Islet precursor cell (in vitro differentiated cells): ENCODE measurements at regions not wholly inside any gene's neighbourhood (a gene's known extent, or its start where the extent isn't known, plus 50 kb on each side); places are given as distances from the start of the nearest gene placed in this dataset.
"Not testable (repeated sequence)": the region's sequence is repeated elsewhere in the genome, so short reads cannot be mapped to it uniquely, and the experiment has no call there.

Experiments
- DNase-seq: peaks from one replicate; pipeline ENCODE4 v3.0.0-alpha.2; 2018

DNA sequence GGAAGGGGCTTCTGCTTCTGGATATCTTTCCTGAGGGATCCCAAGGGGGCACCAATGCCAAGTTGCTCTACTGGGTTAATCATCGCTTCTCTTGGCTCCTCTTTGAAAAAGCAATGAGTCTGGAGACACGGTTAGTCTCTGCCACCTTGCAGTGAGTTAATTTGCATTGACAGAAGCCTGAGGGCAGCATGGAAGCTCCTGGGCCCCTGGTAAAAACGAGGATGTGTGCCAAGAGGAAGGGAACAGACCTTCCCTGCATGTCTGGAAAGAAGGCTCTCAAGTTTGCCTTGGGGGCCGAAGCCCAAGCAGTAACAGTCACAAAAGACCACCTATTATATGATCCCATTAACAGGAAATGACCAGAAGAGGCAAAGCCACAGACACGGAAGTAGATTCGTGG is 86.7 kb downstream of the IRX5 start:
- DNase-seq = no peak

GRCh38 chr16:55018881-55019280 is 88.2 kb downstream of the IRX5 start:
- peak; percentile 42 for DNase-seq

- no peak for DNase-seq
Observed at GRCh38 chr16:55019419-55020131, 88.9 kb downstream of the IRX5 start.

DNA sequence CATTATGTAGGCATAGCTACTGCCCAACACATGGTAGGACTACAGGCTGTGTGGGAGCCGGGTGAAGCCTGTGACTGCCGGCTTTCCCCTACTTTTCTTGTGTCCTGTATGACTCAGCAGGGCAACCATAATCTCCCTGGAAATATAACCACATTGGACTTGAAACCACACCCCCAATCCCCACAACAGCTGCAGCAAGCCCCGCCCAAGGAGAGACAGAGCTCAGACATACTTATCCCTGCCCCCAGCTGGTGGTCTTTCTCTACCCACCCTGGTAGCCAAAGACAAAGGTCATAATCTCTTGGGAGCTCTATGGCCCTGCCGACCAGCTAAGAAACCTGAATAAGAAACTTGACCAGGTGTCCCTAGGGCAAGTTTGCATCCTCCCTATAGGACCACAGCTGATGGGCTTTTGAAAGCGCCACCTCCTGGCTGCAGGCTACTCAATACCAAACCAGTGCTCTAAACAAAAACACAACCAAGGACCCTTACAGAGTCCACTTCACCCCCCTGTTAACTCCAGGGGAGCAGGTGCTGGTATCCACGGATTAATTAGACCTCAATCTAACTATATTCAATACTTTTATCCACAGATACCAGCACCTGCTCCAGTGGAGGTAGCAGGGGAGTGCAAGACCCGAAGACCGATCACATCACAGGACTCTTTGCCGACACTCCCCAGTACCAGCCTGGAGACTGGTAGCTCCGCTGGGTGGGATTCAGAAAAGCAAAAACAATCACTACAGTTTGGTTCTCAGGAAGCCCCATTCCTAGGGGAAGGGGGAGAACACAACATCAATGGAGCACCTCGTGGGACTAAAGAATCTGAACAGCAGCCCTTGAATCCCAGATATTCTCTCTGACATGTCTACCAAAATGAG is 91.2 kb downstream of the IRX5 start:
- DNase-seq = peak; percentile 78

- DNase-seq = not testable (repeated sequence)
Observed at GRCh38 chr16:55027260-55027659, 96.6 kb downstream of the IRX5 start.

- no peak for DNase-seq
Observed at GRCh38 chr16:55029509-55029908, 98.8 kb downstream of the IRX5 start.

GRCh38 chr16:55030944-55031343 is 100.3 kb downstream of the IRX5 start:
- peak; percentile 37 for DNase-seq

DNA sequence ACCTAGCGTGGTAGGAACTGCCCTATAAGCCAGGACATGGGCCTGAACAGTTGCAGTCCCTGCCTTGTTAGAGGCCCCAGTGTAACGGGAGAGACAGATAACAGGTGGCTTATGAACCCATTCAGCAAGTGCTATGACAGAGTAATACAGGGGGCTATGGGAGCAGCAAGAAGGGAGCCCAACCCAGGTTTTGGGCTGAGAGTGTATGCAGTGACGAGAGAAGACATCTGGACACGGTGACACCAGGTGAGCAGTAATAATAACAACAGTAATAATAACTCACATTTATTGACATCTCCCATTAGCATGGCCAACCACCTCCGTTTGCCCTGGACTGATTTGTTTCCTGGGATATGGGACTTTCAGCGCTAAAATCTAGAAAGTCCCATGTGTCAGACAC is 100.8 kb downstream of the IRX5 start:
- DNase-seq = no peak

DNA sequence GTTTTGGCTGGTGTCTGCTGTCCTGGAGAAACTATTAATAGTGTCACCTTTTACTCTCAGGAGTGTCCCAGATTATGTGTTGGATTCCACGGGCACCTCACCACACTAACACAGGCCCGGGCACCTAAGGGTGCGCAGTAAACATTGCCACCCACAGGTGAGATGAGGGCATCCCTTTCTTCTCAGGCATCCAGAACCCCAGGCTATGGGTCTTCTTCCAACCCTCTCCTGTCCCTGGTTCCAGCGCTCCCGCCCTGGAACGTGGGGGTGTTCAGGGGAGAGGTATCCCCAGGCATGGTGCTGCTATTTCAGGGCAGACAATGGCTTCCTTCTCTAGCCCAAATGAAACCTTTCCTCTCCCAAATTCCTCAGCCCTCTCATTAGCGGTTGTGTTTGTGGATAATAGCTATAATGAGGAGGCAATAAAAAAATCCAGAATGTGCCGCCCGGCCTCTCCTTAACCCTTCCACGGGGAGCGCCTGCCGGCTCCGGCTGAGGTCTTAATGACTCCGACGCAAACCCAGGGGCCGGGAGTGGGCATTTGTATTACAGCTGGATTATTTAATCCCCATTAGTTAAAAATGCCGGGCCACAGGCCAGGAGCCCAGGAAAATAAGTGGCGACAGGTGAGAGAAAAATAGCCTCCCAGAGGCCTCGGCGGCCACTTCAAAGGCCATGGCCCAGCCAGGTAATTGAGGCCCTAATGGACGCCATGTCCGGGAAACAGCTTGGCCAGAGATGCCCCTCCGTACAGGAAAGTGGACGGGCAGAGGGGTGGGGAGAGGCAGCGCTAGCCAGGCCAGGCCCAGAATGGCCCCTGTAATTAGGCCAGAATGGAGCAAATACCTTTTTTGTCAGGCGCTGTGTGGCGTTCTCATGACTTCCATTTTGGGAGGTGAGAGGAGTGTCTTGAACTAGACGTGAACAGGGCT is 102.8 kb downstream of the IRX5 start:
- DNase-seq = peak; percentile 53

DNA sequence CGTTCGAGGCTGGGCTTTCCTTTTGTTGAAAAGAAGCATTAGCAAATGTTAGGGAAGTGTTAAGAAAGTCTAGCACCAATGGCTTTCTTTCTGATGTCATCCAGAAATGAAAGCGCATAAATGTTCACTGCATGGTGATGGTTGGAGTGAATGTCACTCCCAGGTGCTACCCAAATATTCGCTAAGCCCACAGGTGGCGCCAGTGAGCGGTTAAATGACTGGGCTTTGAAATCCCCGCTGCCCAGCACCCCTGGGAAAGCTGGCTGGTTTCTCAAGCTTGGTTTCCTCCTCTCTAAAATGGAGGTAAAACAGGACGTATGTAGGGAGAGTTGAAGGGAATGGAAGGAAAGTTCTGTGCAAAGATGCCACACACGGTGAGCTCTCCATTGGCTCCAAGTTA is 104.4 kb downstream of the IRX5 start:
- DNase-seq = peak; percentile 65

DNA sequence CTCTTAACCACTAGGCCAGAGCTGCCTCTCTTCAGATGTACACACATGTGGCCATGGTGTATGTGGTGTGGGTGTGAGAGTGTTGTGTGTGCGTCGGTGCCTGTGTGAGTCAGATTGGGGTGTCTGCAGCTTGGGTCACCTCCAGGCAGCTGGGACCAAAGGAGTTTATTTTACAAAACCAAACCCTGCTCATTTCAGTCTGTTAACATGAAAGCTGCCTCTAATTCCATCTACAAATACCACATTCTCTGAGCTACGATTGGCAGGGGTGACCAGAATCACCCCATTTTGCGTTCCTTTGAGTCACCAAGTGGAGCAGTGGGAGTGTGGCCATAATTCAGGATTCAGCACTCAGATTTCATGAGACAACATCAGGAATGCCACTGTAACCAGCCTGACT is 105.3 kb downstream of the IRX5 start:
- no peak for DNase-seq

DNA sequence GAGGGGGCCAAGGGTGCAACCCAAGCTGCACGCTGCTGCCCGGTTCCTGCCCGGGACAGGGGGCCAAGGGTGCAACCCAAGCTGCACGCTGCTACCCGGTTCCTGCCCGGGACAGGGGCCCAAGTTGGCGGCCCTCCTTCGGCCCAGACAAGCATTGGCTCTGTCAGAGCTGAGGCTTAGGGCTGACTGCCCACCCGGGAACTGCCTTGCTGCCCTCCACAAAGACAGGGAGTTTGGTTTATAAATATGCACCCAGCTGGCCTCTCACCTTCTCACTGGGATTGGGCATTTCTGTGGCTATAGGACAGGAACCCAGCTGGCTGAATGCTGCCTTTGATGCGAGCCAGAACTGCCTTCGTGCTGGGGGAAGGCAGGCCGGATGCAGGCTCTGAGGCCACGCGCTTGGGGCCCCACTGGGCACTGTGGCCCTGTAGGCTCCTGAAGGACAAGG is 105.7 kb downstream of the IRX5 start:
- peak; percentile 47 for DNase-seq

DNA sequence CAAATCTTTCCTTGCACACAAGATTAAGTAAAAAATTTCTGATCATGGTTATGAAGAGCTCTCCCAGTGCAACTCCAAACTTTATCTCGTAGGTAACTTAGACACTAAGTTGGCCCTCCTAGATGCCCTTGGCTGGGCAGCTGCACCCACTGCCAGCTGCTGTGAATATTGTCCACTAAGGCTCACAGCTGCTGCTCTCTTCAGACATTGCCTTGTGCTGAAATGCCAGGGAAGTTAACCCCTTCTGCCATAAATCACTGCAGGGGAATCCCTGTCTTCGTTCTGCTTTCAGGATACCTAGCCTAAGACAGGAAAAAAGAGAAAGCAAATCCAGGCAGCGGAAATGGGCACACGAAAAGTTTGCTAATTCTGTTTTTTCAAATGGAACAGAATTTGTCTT is 106.4 kb downstream of the IRX5 start:
- no peak for DNase-seq

DNA sequence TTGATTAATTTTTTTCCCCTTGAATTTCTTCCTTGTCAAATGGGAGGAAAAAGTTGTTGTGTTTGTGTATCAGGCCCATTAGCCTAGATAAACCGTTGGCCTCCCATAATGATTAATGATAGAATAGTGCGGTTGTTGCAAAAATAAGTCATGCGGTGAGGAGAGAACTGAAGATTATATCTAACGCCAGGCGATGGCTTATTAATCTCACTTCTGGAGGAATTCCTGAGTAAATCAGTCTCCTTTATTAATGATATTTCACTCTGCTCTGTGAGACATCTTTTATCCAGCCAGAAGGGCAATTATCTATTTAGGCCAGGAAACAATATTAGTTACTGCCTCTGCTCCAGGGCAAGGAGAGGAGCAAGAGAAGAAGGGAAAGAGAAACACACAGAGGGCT is 107.3 kb downstream of the IRX5 start:
- no peak for DNase-seq

- no peak for DNase-seq
Observed at GRCh38 chr16:55039042-55039441, 108.4 kb downstream of the IRX5 start.

- DNase-seq = peak; percentile 60
Observed at GRCh38 chr16:55039511-55039910, 108.8 kb downstream of the IRX5 start.

DNA sequence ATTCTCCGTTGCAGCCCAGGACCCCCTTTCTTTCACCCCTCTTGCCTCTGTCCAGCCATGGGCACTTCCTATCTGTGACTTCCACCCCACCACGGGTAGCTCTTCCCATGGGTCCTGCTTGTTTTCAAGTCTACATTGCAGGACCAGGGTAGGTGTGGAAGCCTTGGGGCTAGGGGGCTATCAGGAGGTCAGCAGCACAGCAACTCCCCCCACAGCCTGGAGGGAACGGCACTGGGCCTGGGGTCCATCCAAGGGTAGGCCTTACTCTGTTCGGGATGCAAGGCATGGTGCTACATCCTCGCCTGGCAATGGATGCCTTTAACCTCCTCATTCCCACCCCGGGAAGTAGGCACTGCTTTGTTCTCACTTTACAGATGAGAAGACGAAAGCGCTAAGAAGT is 109.3 kb downstream of the IRX5 start:
- DNase-seq = peak; percentile 47

DNA sequence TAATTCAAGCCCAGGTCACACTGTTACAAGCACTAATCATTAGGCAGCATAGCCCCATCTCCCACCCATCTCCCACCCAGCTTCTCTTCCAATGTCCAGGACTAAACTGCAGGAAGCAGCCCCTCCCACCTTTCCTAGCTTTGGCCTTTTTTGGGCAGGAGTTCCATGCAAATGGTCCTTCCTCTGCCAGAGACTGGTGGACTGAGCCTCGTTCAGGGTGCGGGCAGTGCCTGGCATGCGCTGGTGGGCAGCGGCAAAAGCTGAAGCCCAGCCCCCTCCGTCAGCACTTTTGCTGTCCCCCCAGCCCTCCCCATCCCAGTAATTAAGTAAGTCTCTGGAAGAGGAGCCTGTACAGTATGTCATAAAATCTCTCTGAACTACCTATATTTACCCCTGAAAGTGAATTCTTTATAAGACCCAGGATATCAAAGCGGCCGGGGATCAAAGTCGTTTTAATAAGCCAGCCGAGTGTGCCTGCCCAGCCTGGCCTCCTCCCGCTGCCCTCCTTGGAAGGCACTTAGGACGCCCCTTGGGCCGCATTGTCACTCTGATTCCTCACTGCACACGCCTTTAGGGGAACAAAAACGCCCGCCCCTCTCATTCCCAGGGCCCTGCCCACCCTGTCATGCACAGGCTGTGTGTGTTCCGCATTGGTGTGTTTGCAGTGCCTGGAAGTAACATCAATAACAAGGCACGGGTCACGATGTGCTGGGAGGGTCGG is 109.9 kb downstream of the IRX5 start:
- DNase-seq = peak; percentile 47

GRCh38 chr16:55041540-55042234 is 111.0 kb downstream of the IRX5 start:
- peak; percentile 30 for DNase-seq

GRCh38 chr16:55042556-55043432 is 112.1 kb downstream of the IRX5 start:
- DNase-seq = peak; percentile 43

DNA sequence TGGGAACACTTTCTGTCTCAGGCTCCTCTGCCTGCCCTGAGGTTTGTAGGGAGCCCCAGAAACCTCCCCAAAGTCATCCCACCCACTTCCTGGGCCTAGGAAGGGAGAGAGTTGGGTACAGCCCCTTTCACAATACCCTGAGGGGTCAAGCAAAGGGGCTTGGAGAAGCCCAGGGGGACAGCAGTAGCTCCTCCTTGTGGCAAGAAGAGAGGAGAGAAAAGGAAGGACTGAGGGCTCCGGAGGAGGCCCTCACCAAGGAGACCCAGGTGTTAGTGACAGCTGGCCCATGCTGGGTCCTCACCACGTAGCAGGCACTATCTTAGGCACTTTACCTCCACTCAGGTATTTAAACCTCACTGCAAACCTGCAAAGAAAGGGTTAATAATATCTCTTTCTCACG is 112.8 kb downstream of the IRX5 start:
- no peak for DNase-seq
